Effector CD4-positive, alpha-beta T cell (primary cell): ENCODE measurements at regions not wholly inside any gene's neighbourhood (a gene's known extent, or its start where the extent isn't known, plus 50 kb on each side); places are given as distances from the start of the nearest gene placed in this dataset.
"Not testable (repeated sequence)": the region's sequence is repeated elsewhere in the genome, so short reads cannot be mapped to it uniquely, and the experiment has no call there.

Experiments
- DNase-seq: peaks from one replicate; pipeline ENCODE4 v3.0.0-alpha.2; 2020

DNA sequence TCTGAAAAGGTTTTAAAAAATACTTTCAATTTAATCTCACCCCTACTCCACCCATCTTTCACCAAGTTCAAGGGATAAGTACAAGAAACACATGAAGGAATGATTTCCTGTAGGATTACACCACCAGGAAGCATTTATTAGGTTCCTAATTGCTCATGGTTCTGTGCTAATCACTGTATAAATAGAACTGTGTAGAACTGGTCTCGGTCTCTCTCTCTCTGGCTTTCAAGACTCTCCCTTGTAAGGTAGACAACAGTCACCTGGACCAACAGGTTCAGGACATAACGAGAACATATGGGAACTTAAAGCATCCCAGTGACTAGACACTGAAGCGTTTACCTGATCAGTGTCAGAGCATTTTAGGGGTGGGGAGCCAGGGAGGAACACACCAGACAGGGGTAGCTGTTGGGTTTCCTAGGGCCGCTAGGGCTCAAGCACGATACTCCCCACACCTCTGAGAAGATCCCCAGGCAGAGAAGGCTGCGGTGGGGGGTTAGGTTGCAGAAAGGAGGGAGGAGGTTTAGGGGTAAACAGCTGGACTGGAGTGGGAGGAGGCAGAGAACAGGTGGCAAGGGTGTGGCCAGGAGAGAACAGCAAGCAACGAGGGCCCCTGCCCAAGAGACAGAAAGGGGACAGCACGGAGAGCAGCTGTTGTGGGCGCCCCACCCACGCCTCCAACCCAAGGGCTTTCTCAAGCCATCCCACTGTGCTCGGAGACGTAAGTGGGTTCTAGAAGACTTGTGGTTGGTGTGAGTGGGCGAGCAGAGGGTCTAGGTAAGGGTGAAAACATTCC lies 52.5 kb upstream of the USP6NL start:
- no peak for DNase-seq

DNA sequence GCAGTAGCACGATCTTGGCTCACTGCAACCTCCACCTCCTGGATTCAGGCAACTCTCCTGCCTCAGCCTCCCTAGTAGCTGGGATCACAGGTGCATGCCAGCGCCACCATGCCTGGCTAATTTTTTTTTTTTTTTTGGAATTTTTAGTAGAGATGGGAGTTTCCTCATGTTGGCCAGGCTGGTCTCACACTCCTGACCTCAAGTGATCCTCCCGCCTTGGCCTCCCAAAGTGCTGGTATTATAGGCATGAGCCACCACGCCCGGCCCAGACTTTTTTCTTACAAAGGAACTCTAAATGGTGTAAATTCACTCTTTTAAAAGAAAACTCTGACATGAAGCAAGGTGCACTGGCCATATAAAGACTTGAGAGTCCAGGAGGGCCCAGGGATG lies 51.7 kb upstream of the USP6NL start:
- not testable (repeated sequence) for DNase-seq

DNA sequence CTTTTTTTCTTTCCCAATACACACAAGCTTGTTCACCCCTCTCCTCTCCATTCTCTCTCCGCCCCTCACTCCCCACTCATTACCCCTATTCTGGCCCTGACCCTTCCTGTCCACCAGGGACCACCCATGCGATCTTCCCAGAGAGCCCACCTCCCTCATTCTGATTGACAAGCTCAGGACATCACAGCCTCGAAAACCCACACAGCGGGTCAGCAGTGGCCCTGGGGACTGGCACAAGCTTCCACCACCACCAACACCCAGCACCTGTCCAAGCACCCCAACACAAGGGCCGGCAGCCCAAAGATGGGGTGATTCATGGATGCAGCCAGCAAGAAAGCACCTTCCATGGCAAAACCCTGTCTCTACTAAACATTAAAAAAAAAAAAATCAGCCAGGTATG lies 50.0 kb upstream of the USP6NL start:
- DNase-seq, result no peak
